ENCODE measurements at regions not wholly inside any gene's neighbourhood (a gene's known extent, or its start where the extent isn't known, plus 50 kb on each side); places are given as distances from the start of the nearest gene placed in this dataset.

- TF ChIP-seq EZH2 (IDR thresholded peaks at IDR 0.05; ENCODE audit: insufficient read depth, poor library complexity, severe bottlenecking) (no peak), EZH2phosphoT487 (IDR thresholded peaks at IDR 0.05; ENCODE audit: insufficient read depth, low read depth) (no peak)
Observed at GRCh38 chr13:44224450-44225149, 149.0 kb upstream of the SERP2 start.

Data from GM23248 (cell line).